Karpas-422 (cell line): ENCODE measurements at regions not wholly inside any gene's neighbourhood (a gene's known extent, or its start where the extent isn't known, plus 50 kb on each side); places are given as distances from the start of the nearest gene placed in this dataset.

Experiments
- DNase-seq: peaks from one replicate; pipeline ENCODE4 v3.0.0-alpha.2; 2015
- H2AFZ ChIP-seq: fragments of 200-600 bp; sonication (generic); 2 replicates; pipeline ENCODE4 v1.6.1; 2014; ENCODE audit warnings: antibody characterized with exemption, low read length, mixed read lengths
- H3K27ac ChIP-seq: fragments of 200-600 bp; sonication (generic); 2 replicates; pipeline ENCODE4 v1.5.1; 2014; ENCODE audit warnings: mild to moderate bottlenecking, low read length, moderate library complexity
- H3K27me3 ChIP-seq: fragments of 200-600 bp; sonication (generic); 2 replicates; pipeline ENCODE4 v1.6.1; 2014; ENCODE audit warnings: low read length, mixed read lengths
- H3K36me3 ChIP-seq: fragments of 200-600 bp; sonication (generic); 2 replicates; pipeline ENCODE4 v1.6.1; 2014; ENCODE audit warnings: low read length, mixed read lengths; ENCODE audit not compliant: insufficient read depth
- H3K4me1 ChIP-seq: fragments of 200-600 bp; sonication (generic); 2 replicates; pipeline ENCODE4 v1.6.1; 2014; ENCODE audit warnings: mild to moderate bottlenecking, low read length, mixed read lengths
- H3K4me2 ChIP-seq: fragments of 200-600 bp; sonication (generic); 2 replicates; pipeline ENCODE4 v1.6.1; 2014; ENCODE audit warnings: low read length, low read depth, mild to moderate bottlenecking; ENCODE audit not compliant: poor library complexity, severe bottlenecking
- H3K4me3 ChIP-seq: fragments of 200-600 bp; sonication (generic); 2 replicates; pipeline ENCODE4 v1.5.1; 2014; ENCODE audit warnings: mild to moderate bottlenecking, antibody characterized with exemption, low read length, mixed read lengths
- H3K79me2 ChIP-seq: fragments of 200-600 bp; sonication (generic); 2 replicates; pipeline ENCODE4 v1.6.1; 2014; ENCODE audit warnings: mild to moderate bottlenecking, low read length, mixed read lengths
- H3K9ac ChIP-seq: fragments of 200-600 bp; sonication (generic); 2 replicates; pipeline ENCODE4 v1.6.0; 2014; ENCODE audit warnings: low read length
- H3K9me2 ChIP-seq: fragments of 200-600 bp; sonication (generic), shearing (Covaris generic); replicated peaks from 2 replicates; pipeline ENCODE4 v1.6.0; 2014; ENCODE audit warnings: mild to moderate bottlenecking, low read length, moderate library complexity; ENCODE audit not compliant: insufficient read depth
- H3K9me3 ChIP-seq: fragments of 300-700, 200-600 bp; sonication (generic); 2 replicates; pipeline ENCODE4 v1.6.1; 2014; ENCODE audit warnings: low read length, mixed read lengths
- H4K20me1 ChIP-seq: fragments of 200-600 bp; sonication (generic); 2 replicates; pipeline ENCODE4 v1.6.1; 2014; ENCODE audit warnings: mild to moderate bottlenecking, antibody characterized with exemption, low read length, low read depth; ENCODE audit not compliant: insufficient read depth

- H3K27me3 ChIP-seq, result no peaks in the 10 kb centered on the region
- H2AFZ ChIP-seq, result no peak overlapping the region
- H3K9me2 ChIP-seq, result no peaks in the 10 kb centered on the region
- H3K9ac ChIP-seq, result no peak overlapping the region
- no peak for DNase-seq
- no peaks in the 10 kb centered on the region for H3K79me2 ChIP-seq
- H3K4me2 ChIP-seq, result no peak overlapping the region
- H3K36me3 ChIP-seq, result no peaks in the 10 kb centered on the region
- no peak overlapping the region for H3K4me3 ChIP-seq
- no peak overlapping the region for H3K27ac ChIP-seq
- H4K20me1 ChIP-seq, result no peaks in the 10 kb centered on the region
- no peaks in the 10 kb centered on the region for H3K4me1 ChIP-seq
- no peaks in the 10 kb centered on the region for H3K9me3 ChIP-seq
Measured at GRCh38 chr7:155360495-155361345, 63.0 kb downstream of the INSIG1 start.

GRCh38 chr7:155361346-155361680, 63.6 kb downstream of the INSIG1 start:
- no peaks in the 10 kb centered on the region for H3K79me2 ChIP-seq
- H3K9ac ChIP-seq, result no peak overlapping the region
- no peaks in the 10 kb centered on the region for H3K27me3 ChIP-seq
- no peaks in the 10 kb centered on the region for H4K20me1 ChIP-seq
- no peaks in the 10 kb centered on the region for H3K4me1 ChIP-seq
- no peak overlapping the region for H2AFZ ChIP-seq
- H3K27ac ChIP-seq, result no peak overlapping the region
- no peak overlapping the region for H3K4me3 ChIP-seq
- DNase-seq, result no peak
- no peak overlapping the region for H3K4me2 ChIP-seq
- no peaks in the 10 kb centered on the region for H3K9me2 ChIP-seq
- no peaks in the 10 kb centered on the region for H3K36me3 ChIP-seq
- H3K9me3 ChIP-seq, result no peaks in the 10 kb centered on the region

GRCh38 chr7:155361947-155362346, 64.3 kb downstream of the INSIG1 start:
- no peaks in the 10 kb centered on the region for H3K4me1 ChIP-seq
- no peaks in the 10 kb centered on the region for H3K9me3 ChIP-seq
- H3K79me2 ChIP-seq, result no peaks in the 10 kb centered on the region
- no peaks in the 10 kb centered on the region for H3K27me3 ChIP-seq
- no peaks in the 10 kb centered on the region for H4K20me1 ChIP-seq
- no peak overlapping the region for H3K27ac ChIP-seq
- no peak overlapping the region for H2AFZ ChIP-seq
- H3K4me2 ChIP-seq, result no peak overlapping the region
- no peak overlapping the region for H3K4me3 ChIP-seq
- H3K9ac ChIP-seq, result no peak overlapping the region
- no peak for DNase-seq
- H3K36me3 ChIP-seq, result no peaks in the 10 kb centered on the region
- H3K9me2 ChIP-seq, result no peaks in the 10 kb centered on the region

GRCh38 chr7:155362380-155363145, 64.9 kb downstream of the INSIG1 start:
- H3K27me3 ChIP-seq, result no peaks in the 10 kb centered on the region
- H3K4me2 ChIP-seq, result no peak overlapping the region
- H4K20me1 ChIP-seq, result no peaks in the 10 kb centered on the region
- no peaks in the 10 kb centered on the region for H3K79me2 ChIP-seq
- no peak overlapping the region for H2AFZ ChIP-seq
- DNase-seq, result peak; percentile 29
- no peaks in the 10 kb centered on the region for H3K4me1 ChIP-seq
- no peaks in the 10 kb centered on the region for H3K36me3 ChIP-seq
- H3K27ac ChIP-seq, result no peak overlapping the region
- H3K9me2 ChIP-seq, result no peaks in the 10 kb centered on the region
- H3K9me3 ChIP-seq, result no peaks in the 10 kb centered on the region
- no peak overlapping the region for H3K9ac ChIP-seq
- H3K4me3 ChIP-seq, result no peak overlapping the region

GRCh38 chr7:155363146-155363539, 65.5 kb downstream of the INSIG1 start:
- no peak overlapping the region for H2AFZ ChIP-seq
- H3K4me2 ChIP-seq, result no peak overlapping the region
- H3K36me3 ChIP-seq, result no peaks in the 10 kb centered on the region
- H3K9me2 ChIP-seq, result no peaks in the 10 kb centered on the region
- H3K27me3 ChIP-seq, result no peaks in the 10 kb centered on the region
- H3K9me3 ChIP-seq, result no peaks in the 10 kb centered on the region
- H3K79me2 ChIP-seq, result no peaks in the 10 kb centered on the region
- no peak for DNase-seq
- no peak overlapping the region for H3K27ac ChIP-seq
- no peaks in the 10 kb centered on the region for H3K4me1 ChIP-seq
- H3K4me3 ChIP-seq, result no peak overlapping the region
- H4K20me1 ChIP-seq, result no peaks in the 10 kb centered on the region
- H3K9ac ChIP-seq, result no peak overlapping the region

- no peak for DNase-seq
Measured at GRCh38 chr7:155363852-155364600, 66.3 kb downstream of the INSIG1 start.

GRCh38 chr7:155365146-155365874, 67.6 kb downstream of the INSIG1 start:
- Histone ChIP-seq H4K20me1 (no peaks in the 10 kb centered on the region), H3K4me2 (no peak overlapping the region), H3K27ac (no peak overlapping the region), H3K27me3 (no peaks in the 10 kb centered on the region), H2AFZ (no peak overlapping the region), H3K4me3 (no peak overlapping the region), H3K79me2 (no peaks in the 10 kb centered on the region), H3K4me1 (no peaks in the 10 kb centered on the region), H3K36me3 (no peaks in the 10 kb centered on the region), H3K9ac (no peak overlapping the region), H3K9me3 (no peaks in the 10 kb centered on the region), H3K9me2 (no peaks in the 10 kb centered on the region)
- no peak for DNase-seq

More at GRCh38 chr7:155363852-155364600, 66.3 kb downstream of the INSIG1 start:
- H3K9ac ChIP-seq, result no peak overlapping the region
- no peaks in the 10 kb centered on the region for H3K9me2 ChIP-seq
- no peaks in the 10 kb centered on the region for H3K4me1 ChIP-seq
- H3K79me2 ChIP-seq, result no peaks in the 10 kb centered on the region
- H3K4me2 ChIP-seq, result no peak overlapping the region
- H4K20me1 ChIP-seq, result no peaks in the 10 kb centered on the region
- no peak overlapping the region for H2AFZ ChIP-seq
- H3K36me3 ChIP-seq, result no peaks in the 10 kb centered on the region
- no peaks in the 10 kb centered on the region for H3K27me3 ChIP-seq
- no peaks in the 10 kb centered on the region for H3K9me3 ChIP-seq
- H3K27ac ChIP-seq, result no peak overlapping the region
- H3K4me3 ChIP-seq, result no peak overlapping the region
